Tibial nerve (tissue), 4 donors: ENCODE measurements at regions not wholly inside any gene's neighbourhood (a gene's known extent, or its start where the extent isn't known, plus 50 kb on each side); places are given as distances from the start of the nearest gene placed in this dataset.

Experiments
- EP300 ChIP-seq, 2 donors: sonication (generic); formaldehyde crosslinking; IDR thresholded peaks; one replicate each; pipeline ENCODE4 v1.6.1; 2017; ENCODE audit warnings: antibody characterized with exemption in 2 of 2, mild to moderate bottlenecking in 1 of 2
- POLR2A ChIP-seq, 2 donors: fragments of 450-650 bp; IDR thresholded peaks; one replicate each; pipeline ENCODE4 v1.6.1; 2017; ENCODE audit warnings: antibody characterized with exemption in 2 of 2, mild to moderate bottlenecking in 2 of 2, moderate library complexity in 2 of 2
- TF ChIP-seq, protein P1 (sequence below), 5 experiments: fragments of 200-600 bp in 3 of 5; fragments of 450-650 bp in 2 of 5; sonication (generic) in 3 of 5; IDR thresholded peaks; one replicate each; pipeline ENCODE4 v1.5.1; 2016 to 2019; ENCODE audit warnings: antibody characterized with exemption in 5 of 5, mild to moderate bottlenecking in 3 of 5, moderate library complexity in 2 of 5

GRCh38 chr4:72690771-72691170, 121.8 kb upstream of the ADAMTS3 start:
- TF ChIP-seq, protein P1, sequence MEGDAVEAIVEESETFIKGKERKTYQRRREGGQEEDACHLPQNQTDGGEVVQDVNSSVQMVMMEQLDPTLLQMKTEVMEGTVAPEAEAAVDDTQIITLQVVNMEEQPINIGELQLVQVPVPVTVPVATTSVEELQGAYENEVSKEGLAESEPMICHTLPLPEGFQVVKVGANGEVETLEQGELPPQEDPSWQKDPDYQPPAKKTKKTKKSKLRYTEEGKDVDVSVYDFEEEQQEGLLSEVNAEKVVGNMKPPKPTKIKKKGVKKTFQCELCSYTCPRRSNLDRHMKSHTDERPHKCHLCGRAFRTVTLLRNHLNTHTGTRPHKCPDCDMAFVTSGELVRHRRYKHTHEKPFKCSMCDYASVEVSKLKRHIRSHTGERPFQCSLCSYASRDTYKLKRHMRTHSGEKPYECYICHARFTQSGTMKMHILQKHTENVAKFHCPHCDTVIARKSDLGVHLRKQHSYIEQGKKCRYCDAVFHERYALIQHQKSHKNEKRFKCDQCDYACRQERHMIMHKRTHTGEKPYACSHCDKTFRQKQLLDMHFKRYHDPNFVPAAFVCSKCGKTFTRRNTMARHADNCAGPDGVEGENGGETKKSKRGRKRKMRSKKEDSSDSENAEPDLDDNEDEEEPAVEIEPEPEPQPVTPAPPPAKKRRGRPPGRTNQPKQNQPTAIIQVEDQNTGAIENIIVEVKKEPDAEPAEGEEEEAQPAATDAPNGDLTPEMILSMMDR (IDR thresholded peaks at IDR 0.05): no peak
- TF ChIP-seq POLR2A (IDR thresholded peaks at IDR 0.05) (no peak), EP300 (IDR thresholded peaks at IDR 0.05) (no peak)
